ENCODE measurements at regions not wholly inside any gene's neighbourhood (a gene's known extent, or its start where the extent isn't known, plus 50 kb on each side); places are given as distances from the start of the nearest gene placed in this dataset.

DNA sequence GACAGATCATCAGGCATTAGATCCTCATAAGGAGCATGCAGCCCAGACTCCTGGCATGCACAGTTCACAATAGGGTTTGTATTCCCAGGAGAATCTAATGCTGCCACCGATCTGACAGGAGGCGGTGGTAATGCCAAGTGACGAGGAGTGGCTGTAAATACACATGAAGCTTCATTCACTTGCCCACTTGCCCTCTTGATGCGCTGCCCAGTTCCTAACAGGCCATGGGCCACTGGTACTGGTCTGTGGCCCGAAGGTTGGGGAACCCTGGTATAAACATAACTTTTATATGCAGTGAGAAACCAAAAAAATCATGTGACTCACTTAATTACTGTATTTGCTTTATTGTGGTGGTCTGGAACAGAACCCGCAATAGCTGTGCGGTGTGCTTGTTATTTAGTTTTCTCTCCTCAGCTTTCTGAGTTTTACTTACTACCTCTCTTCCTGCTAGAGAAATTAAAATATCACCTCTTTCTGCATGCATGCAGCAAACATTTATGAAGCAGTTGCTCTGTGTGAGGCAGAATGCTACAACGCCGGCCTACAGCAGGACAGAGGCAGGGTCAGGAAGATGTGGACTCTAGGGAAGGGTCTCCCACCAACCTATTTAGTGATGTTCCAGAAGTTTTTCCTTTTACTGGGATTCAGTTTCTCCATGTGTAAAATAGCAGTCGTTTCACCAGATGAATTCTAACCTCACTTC, 151.3 kb downstream of the MAF start:
- DNase-seq (ENCODE audit: extremely low read depth in 1 of 2, low read depth in 1 of 2) = no peak

- DNase-seq (ENCODE audit: extremely low read depth in 1 of 2, low read depth in 1 of 2) = no peak
These were observed 156.0 kb downstream of the MAF start for GRCh38 chr16:79444572-79444971.

DNA sequence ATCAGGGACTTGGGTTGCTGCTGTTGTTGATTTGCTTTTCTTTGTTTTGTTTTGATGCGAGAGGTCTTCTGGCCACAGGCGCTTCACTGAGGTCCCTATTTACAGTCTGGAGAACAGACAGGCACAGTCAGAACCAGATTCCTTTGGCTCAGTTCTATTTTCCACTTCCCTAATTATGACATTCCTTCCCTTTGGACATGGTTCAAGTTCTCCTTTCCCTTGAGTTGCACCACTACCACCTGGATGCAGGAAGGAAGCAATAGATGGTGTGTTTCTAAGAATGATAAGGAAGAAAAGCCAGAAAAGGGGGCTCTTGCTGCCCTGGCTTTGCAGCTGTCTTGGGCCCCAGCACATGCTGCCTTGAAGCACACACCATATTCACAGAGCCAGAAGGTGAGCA, 160.6 kb downstream of the MAF start:
- no peak for DNase-seq (ENCODE audit: extremely low read depth in 1 of 2, low read depth in 1 of 2)

DNA sequence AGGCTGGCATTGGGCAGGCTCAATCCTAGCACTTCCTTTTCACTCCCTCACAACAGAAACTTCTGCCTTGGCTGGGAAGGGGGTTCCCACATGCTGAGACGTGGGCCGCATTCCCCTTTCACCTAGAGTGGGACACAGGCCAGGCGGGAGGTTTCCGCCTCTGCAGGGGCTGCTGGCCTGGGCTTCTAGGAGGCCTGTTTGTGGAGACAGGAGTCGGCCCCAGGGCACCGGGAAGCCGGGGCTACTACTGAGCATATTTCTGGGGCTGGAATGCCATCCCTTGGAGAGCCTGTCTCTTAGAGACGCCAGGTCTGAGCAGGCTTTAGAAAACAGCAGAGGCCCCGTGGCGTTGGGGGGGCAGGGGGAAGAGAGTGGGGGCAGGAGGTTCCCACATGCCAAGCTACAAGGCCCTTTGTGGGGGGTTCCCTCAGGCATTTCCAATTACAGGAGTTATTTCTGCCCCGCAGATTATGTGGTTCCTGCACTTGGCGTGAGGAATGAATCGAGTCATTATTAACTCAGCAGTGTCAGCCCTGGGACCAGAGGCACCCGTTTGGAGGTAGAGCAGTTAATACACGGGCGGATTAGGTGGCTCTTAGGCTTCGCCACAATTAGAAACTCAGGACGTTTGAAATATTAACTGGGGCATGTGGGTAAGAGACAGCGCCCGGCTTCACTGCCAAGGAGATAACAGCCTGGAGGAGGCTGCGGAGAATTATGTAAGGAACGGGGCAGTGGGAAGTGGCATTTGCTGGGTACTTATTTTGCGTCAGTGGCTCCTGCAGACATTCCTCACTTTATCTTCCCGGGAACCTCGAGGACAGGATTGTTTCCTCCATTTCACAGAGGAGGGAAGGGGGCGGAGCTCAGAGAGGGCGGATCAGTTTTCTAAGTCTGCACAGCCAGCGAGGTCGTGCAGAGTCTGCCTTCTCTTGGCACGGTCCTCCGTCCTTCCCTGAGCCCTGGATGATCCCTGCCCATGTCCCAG, 162.5 kb downstream of the MAF start:
- DNase-seq (ENCODE audit: extremely low read depth in 1 of 2, low read depth in 1 of 2) = no peak

GRCh38 chr16:79436885-79437284, 163.7 kb downstream of the MAF start:
- no peak for DNase-seq (ENCODE audit: extremely low read depth in 1 of 2, low read depth in 1 of 2)

DNA sequence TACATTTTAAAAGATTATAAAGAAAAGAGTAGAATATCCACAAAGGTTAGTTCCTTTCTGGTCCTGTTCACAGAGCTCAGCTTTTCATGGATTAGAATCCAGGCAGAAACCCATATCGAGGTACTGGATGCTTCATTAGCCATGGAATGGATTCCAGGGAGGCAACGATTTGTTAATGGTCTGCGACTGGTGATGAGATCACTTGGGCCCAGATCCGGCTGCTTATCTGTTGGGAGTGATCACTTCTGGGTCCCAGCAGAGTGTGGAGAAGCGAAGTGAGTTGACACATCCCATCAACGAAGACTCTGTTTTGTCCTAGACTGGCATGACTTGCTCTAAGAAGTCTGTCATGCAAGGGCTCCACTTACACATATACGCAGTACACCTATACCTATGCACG, 165.8 kb downstream of the MAF start:
- DNase-seq (ENCODE audit: extremely low read depth in 1 of 2, low read depth in 1 of 2) = no peak

GRCh38 chr16:79434092-79434491, 166.4 kb downstream of the MAF start:
- no peak for DNase-seq (ENCODE audit: extremely low read depth in 1 of 2, low read depth in 1 of 2)

GRCh38 chr16:79431923-79432322, 168.6 kb downstream of the MAF start:
- no peak for DNase-seq (ENCODE audit: extremely low read depth in 1 of 2, low read depth in 1 of 2)

- no peak for DNase-seq (ENCODE audit: extremely low read depth in 1 of 2, low read depth in 1 of 2)
These were observed 170.3 kb downstream of the MAF start for GRCh38 chr16:79430191-79430678.

DNA sequence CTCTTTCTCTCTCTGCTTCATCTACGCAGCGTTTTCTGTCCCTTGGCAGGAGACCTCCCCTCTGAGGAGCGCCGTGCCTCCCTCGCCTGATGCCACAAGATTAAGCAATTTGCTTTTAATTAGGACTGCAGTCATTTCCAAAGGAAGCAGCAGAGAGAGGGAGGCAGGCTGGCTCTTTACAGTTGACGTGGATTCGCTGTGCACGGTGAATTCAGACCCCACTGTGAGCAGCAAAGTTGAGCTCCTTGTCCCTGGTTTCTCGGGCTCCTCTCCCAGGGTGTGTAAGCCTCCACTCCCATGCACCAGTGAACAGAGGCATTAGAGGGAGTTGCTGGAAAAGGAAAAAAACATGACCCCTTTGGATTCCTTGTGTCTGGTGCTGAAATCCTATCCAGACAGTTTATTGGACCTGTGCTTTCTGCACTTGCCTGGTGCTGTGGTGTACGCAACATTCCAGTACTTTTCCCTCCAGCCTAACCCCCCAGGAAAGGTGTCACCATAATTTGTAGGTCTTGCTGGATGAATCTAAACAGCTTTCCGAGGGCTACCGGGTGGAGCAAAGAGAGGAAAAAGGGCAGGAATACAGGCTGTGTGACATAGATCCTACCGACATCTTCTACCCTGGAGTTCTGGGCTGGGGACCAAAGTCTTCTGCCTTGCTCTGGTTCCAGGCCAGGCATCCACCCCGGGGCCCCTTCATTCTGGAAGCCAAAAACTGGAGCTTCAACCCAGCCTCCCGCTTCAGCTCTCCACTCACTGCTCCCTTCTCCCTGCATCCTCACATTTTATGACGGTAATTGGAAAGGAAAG, 171.0 kb downstream of the MAF start:
- no peak for DNase-seq (ENCODE audit: extremely low read depth in 1 of 2, low read depth in 1 of 2)

GRCh38 chr16:79426663-79427062, 173.9 kb downstream of the MAF start:
- no peak for DNase-seq (ENCODE audit: extremely low read depth in 1 of 2, low read depth in 1 of 2)

GRCh38 chr16:79422064-79422463, 178.5 kb downstream of the MAF start:
- DNase-seq (ENCODE audit: extremely low read depth in 1 of 2, low read depth in 1 of 2) = no peak

DNA sequence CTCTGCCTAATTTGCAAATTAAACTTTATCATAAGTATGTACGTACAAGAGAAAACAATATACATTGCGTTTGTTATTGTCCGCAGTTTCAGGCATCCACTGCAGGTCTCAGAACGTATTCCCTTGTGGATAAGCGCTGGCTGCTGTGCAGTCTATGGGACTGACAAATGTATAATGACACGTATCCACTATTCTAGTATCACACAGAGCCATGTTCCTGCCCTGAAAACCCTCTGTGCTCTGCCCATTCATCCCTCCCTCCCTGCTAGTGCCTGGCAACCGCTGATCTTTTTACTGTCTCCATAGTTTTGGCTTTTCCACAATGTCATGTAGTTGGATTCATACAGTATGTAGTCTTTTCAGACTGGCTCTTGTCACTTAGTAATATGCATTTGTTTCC, 179.4 kb downstream of the MAF start:
- no peak for DNase-seq (ENCODE audit: extremely low read depth in 1 of 2, low read depth in 1 of 2)

GRCh38 chr16:79420493-79420892, 180.0 kb downstream of the MAF start:
- no peak for DNase-seq (ENCODE audit: extremely low read depth in 1 of 2, low read depth in 1 of 2)

GRCh38 chr16:79419148-79419547, 181.4 kb downstream of the MAF start:
- DNase-seq (ENCODE audit: extremely low read depth in 1 of 2, low read depth in 1 of 2) = no peak

- no peak for DNase-seq (ENCODE audit: extremely low read depth in 1 of 2, low read depth in 1 of 2)
These were observed 182.9 kb downstream of the MAF start for GRCh38 chr16:79417601-79418008.

DNA sequence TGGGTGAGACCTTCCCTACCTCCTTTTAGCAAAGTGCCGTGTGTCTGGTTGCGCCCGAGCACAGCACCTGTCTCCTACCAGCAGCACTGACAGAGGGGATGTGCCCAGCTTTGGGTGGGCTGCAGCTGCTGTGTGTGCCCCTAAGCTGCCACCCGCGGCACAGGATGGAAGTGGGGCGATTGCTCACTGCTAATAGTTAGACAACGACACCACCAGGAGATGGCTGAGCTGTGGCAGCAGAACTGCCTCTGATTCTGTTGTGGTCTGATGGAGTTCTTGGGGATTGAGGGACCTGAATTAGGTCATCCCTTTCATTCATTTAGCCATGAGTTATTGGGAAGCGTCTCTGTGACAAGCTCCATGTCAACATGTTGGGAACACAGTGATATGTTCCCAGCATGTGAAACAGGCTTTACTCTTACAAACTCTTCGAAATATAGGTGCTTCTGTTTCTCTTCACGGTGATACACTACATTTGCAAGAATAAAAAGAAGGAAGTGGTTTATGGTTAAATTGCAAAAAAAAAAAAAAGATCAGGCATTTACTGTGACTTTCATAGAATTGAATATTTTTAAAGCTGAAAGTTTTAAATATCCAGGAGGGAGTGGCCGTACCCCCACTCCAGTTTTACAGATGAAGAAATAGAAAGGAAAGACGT, 184.4 kb downstream of the MAF start:
- no peak for DNase-seq (ENCODE audit: extremely low read depth in 1 of 2, low read depth in 1 of 2)

GRCh38 chr16:79412783-79413225, 187.7 kb downstream of the MAF start:
- DNase-seq (ENCODE audit: extremely low read depth in 1 of 2, low read depth in 1 of 2) = no peak

GRCh38 chr16:79411805-79412204, 188.7 kb downstream of the MAF start:
- no peak for DNase-seq (ENCODE audit: extremely low read depth in 1 of 2, low read depth in 1 of 2)

GRCh38 chr16:79411357-79411756, 189.2 kb downstream of the MAF start:
- no peak for DNase-seq (ENCODE audit: extremely low read depth in 1 of 2, low read depth in 1 of 2)

All from activated CD8-positive, alpha-beta memory T cell treated with anti-CD3 and anti-CD28 coated beads for 1 hour (primary cell).